Endodermal cell (in vitro differentiated cells): ENCODE measurements at regions not wholly inside any gene's neighbourhood (a gene's known extent, or its start where the extent isn't known, plus 50 kb on each side); places are given as distances from the start of the nearest gene placed in this dataset.

Experiments
- DNase-seq: peaks from one replicate; pipeline ENCODE4 v3.0.0-alpha.2; 2017
- H3K27ac ChIP-seq: 2 replicates; pipeline ENCODE4 v1.5.1; 2013; ENCODE audit warnings: mild to moderate bottlenecking, low read depth, low read length, moderate library complexity
- H3K27me3 ChIP-seq: 2 replicates; pipeline ENCODE4 v1.6.1; 2013; ENCODE audit warnings: mild to moderate bottlenecking, low read length, moderate library complexity; ENCODE audit not compliant: insufficient read depth, control insufficient read depth, poor library complexity, severe bottlenecking
- H3K36me3 ChIP-seq: 2 replicates; pipeline ENCODE4 v1.7.0; 2013; ENCODE audit warnings: mild to moderate bottlenecking, low read length, moderate library complexity; ENCODE audit not compliant: control insufficient read depth, insufficient read depth
- H3K4me1 ChIP-seq: one replicate; pipeline ENCODE4 v1.7.0; 2013; ENCODE audit warnings: low read length; ENCODE audit not compliant: control insufficient read depth, insufficient read depth
- H3K4me3 ChIP-seq: 2 replicates; pipeline ENCODE4 v1.5.1; 2013; ENCODE audit warnings: mild to moderate bottlenecking, low read length, moderate library complexity
- H3K9ac ChIP-seq: 2 replicates; pipeline ENCODE4 v1.6.1; 2013; ENCODE audit warnings: mild to moderate bottlenecking, low read length, moderate library complexity; ENCODE audit not compliant: poor library complexity, severe bottlenecking; ENCODE audit errors: extremely low read depth
- H3K9me3 ChIP-seq: 2 replicates; pipeline ENCODE4 v1.6.1; 2013; ENCODE audit warnings: mild to moderate bottlenecking, low read length, moderate library complexity; ENCODE audit not compliant: control insufficient read depth
- H3K27ac Mint-ChIP-seq: 2 replicates; pipeline ENCODE4 v1.8.0; 2020; ENCODE audit warnings: mixed read lengths
- H3K27me3 Mint-ChIP-seq: 2 replicates; pipeline ENCODE4 v1.8.0; 2021; ENCODE audit warnings: mild to moderate bottlenecking, mixed read lengths; ENCODE audit not compliant: insufficient read depth
- H3K36me3 Mint-ChIP-seq: 2 replicates; pipeline ENCODE4 v1.8.0; 2020; ENCODE audit warnings: low read depth, mixed read lengths
- H3K4me1 Mint-ChIP-seq: 2 replicates; pipeline ENCODE4 v1.8.0; 2020; ENCODE audit warnings: mixed read lengths
- H3K4me3 Mint-ChIP-seq: 2 replicates; pipeline ENCODE4 v1.8.0; 2020; ENCODE audit warnings: mild to moderate bottlenecking, moderate library complexity, mixed read lengths
- H3K9me3 Mint-ChIP-seq: 2 replicates; pipeline ENCODE4 v1.8.0; 2020; ENCODE audit warnings: mild to moderate bottlenecking, mixed read lengths
- CTCF ChIP-seq: fragments of 200-600 bp; sonication (generic); conservative IDR thresholded peaks from 2 replicates; pipeline ENCODE4 v1.5.0; 2021; ENCODE audit warnings: antibody characterized with exemption, mild to moderate bottlenecking
- WGBS, 2 experiments: methylation state at CpG; one replicate each; pipeline versions ENCODE4 v1.1.5 to v1.1.7; 2013; ENCODE audit warnings: missing lambda C conversion rate in 2 of 2, mixed read lengths in 1 of 2; ENCODE audit not compliant: insufficient coverage in 1 of 2, insufficient read length in 1 of 2; 5-methylcytosine and 5-hydroxymethylcytosine counted together

GRCh38 chr2:38509947-38510326 is 92.8 kb downstream of the HNRNPLL start:
- Mint-ChIP-seq H3K4me1 (peaks cover 2% of the 10 kb centered on the region), H3K36me3 (no peaks in the 10 kb centered on the region), H3K27ac (no peak overlapping the region), H3K9me3 (peaks cover 11% of the 10 kb centered on the region), H3K4me3 (no peak overlapping the region), H3K27me3 (peaks cover 9% of the 10 kb centered on the region)
- H3K36me3 ChIP-seq: no peaks in the 10 kb centered on the region
- H3K9ac ChIP-seq: no peak overlapping the region
- TF ChIP-seq CTCF: no peak
- H3K27ac ChIP-seq: no peak overlapping the region
- no peaks in the 10 kb centered on the region for H3K9me3 ChIP-seq
- DNase-seq: no peak
- H3K4me1 ChIP-seq: no peaks in the 10 kb centered on the region
- WGBS, 2 experiments: 96% methylated on average over 2 of the region's 2 CpGs; no CpG with 5 or more reads in 1 of the 2 experiments
- H3K4me3 ChIP-seq: no peak overlapping the region
- H3K27me3 ChIP-seq: no peaks in the 10 kb centered on the region

GRCh38 chr2:38509314-38509946 is 93.3 kb downstream of the HNRNPLL start:
- Mint-ChIP-seq H3K27ac (no peak overlapping the region), H3K36me3 (no peaks in the 10 kb centered on the region), H3K4me1 (peaks cover 2% of the 10 kb centered on the region), H3K9me3 (peaks cover 11% of the 10 kb centered on the region), H3K4me3 (no peak overlapping the region), H3K27me3 (peaks cover 9% of the 10 kb centered on the region)
- H3K9ac ChIP-seq: no peak overlapping the region
- no peaks in the 10 kb centered on the region for H3K36me3 ChIP-seq
- H3K27ac ChIP-seq: no peak overlapping the region
- no peak for TF ChIP-seq CTCF
- no peaks in the 10 kb centered on the region for H3K9me3 ChIP-seq
- no peak overlapping the region for H3K4me3 ChIP-seq
- no peaks in the 10 kb centered on the region for H3K27me3 ChIP-seq
- DNase-seq: no peak
- H3K4me1 ChIP-seq: no peaks in the 10 kb centered on the region
- 90 to 95% methylated on average over 4 to 5 of the region's 5 CpGs for WGBS, 2 experiments

- Histone ChIP-seq H3K36me3 (no peaks in the 10 kb centered on the region), H3K4me3 (no peak overlapping the region), H3K4me1 (no peaks in the 10 kb centered on the region), H3K9ac (no peak overlapping the region), H3K27ac (no peak overlapping the region), H3K27me3 (no peaks in the 10 kb centered on the region), H3K9me3 (no peaks in the 10 kb centered on the region)
- H3K9me3 Mint-ChIP-seq: peaks cover 11% of the 10 kb centered on the region
- peak; percentile 97 for DNase-seq
- peaks cover 2% of the 10 kb centered on the region for H3K4me1 Mint-ChIP-seq
- H3K27me3 Mint-ChIP-seq: peaks cover 9% of the 10 kb centered on the region
- peak; percentile 92 for TF ChIP-seq CTCF
- no peak overlapping the region for H3K4me3 Mint-ChIP-seq
- WGBS, 2 experiments: 24 to 39% methylated on average over 4 to 10 of the region's 10 CpGs
- H3K36me3 Mint-ChIP-seq: no peaks in the 10 kb centered on the region
- no peak overlapping the region for H3K27ac Mint-ChIP-seq
Observed at GRCh38 chr2:38508311-38509039, 94.3 kb downstream of the HNRNPLL start.
